GM21529 (cell line): ENCODE measurements at regions not wholly inside any gene's neighbourhood (a gene's known extent, or its start where the extent isn't known, plus 50 kb on each side); places are given as distances from the start of the nearest gene placed in this dataset.
"Not testable (repeated sequence)": the region's sequence is repeated elsewhere in the genome, so short reads cannot be mapped to it uniquely, and the experiment has no call there.

Source experiments
- ATAC-seq: cut with Tn5 transposase; IDR thresholded peaks from one replicate; pipeline ENCODE4 v1.9.1; 2021; ENCODE audit not compliant: unreplicated experiment

GRCh38 chr4:34258176-34258575 is 1986.1 kb downstream of the ARAP2 start:
- no peak for ATAC-seq

DNA sequence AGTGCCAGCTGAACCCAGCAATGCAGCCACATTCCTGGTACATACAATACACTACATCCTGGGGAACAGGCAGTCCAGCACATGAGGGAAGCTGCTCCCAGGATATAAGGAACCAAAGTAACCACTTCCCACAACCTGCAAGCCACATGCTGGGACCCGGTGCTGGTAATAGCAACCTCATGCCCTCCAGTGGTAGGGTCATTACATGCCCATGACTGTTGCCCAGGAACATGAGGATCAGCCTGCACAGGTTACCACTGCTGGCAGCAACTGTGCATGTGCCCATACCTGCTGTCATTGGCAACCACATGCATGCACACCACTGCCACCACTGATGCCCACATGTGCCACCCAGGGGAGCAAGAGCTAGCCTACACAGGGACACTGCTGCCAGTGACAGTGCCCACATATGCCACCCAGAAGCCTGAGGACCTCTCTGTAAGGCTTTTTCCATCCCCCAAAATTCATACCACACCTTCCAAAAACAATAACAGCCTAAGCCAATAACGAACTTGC is 1982.5 kb downstream of the ARAP2 start:
- ATAC-seq: no peak

- no peak for ATAC-seq
These were observed 1974.7 kb downstream of the ARAP2 start for GRCh38 chr4:34269613-34270012.

DNA sequence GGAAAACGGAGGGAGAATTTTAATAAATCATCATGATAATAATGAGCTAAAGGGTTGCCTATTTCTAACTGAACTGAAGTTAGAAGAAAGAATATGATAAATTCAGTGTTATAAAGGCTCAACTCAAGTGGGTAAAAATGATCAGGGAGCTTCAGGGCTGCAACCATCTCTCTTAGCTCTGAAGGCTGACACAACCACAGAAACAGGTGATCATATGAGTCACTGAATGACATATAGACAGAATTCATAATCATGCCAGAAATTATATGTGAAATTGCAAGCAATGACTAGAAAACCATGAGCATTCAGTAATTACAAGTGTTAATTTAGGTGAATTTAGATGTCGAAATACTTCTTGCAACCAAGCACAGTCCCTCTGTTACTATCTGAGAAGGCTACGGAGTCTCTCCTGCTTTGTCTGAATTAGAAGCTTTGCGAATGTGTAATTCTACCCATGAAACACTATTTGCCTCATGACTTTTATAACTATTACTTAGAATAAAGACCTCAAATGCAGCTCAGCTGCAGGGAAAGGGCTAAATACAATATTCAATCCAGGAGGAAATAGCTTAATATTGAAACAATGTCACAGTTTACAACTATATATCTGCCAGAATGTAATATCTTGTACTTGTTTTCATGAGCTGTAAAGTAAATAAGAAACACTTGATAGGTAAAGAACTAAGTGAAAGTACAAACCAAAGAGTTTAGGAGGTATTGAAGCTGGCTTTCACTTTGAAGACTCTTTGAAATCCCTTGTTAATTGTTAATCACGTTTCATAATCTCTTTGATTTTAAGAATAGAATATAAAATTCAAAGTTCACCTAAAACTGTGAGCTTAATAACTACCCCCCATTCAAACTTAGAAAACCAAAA is 1972.6 kb downstream of the ARAP2 start:
- no peak for ATAC-seq

- no peak for ATAC-seq
These were observed 1965.3 kb downstream of the ARAP2 start for GRCh38 chr4:34279011-34279410.

- no peak for ATAC-seq
These were observed 1964.2 kb downstream of the ARAP2 start for GRCh38 chr4:34280131-34280530.

GRCh38 chr4:34281826-34282225 is 1962.5 kb downstream of the ARAP2 start:
- ATAC-seq: no peak

- no peak for ATAC-seq
These were observed 1954.8 kb downstream of the ARAP2 start for GRCh38 chr4:34289489-34289888.

DNA sequence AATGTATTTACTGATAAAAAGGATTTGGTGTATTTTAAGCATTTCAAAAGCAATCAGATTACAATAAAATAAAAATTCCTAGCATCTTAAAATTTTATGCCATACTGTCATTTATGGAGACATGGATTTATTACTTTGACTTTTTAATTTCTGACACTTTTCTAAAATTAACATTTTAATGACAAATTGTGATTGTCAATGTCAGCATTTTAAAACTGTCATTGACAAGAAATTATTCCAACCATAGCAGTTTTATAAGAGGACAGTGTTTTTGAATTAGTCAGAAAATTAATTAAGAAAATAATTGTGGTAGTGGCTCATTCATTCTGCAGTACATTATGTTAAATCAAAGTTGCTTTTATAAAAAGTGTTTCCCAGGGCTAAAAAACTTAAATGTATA is 1954.4 kb downstream of the ARAP2 start:
- no peak for ATAC-seq

DNA sequence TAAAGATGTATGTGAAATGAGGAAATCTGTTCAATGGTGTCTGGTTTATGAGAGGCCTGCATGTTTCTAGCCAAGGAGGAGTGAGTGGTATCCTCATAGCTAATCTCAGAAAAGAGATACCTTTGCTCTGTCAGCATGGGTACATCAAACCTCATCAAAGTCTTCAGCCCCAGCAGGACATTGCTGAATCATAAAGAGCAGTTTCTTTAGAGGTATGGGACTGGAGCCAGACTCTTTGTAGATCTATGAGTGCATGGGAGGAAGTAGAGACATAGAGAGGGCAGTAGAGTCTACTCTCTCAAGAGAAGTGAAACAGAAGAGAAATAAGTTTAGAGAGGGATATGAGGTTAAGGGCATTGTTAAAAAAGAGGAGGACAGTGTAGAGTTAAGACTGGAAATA is 1950.9 kb downstream of the ARAP2 start:
- no peak for ATAC-seq

GRCh38 chr4:34309383-34309906 is 1934.9 kb downstream of the ARAP2 start:
- ATAC-seq: no peak

DNA sequence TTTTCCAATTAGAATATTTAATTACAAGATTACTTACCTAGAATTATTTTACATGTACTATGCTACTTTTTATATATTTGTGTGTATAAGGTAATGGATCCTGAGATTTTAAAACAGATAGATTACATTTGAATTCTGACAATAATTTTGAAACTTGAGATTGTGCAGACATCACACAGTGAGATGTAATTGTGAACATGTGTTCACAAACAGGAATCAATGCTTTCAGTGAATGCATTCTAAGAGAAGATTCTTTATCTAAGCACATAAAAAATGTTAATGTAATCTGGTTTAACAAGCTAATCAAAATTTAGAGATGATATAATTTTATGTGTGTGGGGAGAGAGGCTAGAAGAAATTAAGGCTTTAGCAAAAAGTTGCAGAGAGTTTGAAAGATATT is 1925.5 kb downstream of the ARAP2 start:
- ATAC-seq: no peak

- ATAC-seq: no peak
These were observed 1920.6 kb downstream of the ARAP2 start for GRCh38 chr4:34323549-34324320.

DNA sequence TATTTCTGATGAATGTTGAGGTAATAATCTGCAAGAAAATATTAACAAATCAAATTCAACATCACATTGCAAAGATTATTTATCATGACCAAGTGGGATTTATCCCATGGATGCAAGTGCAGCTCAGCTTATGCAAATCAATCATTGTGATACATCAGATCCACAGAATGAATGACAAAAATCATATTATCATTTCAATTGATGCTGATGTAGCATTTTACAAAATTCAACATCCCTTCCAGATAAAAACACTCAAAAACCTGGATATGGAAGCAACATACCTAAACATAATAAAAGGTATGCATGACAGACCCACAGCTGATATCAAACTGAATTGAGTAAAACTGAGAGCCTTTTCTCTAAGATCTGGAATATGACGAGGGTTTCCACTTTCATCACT is 1915.4 kb downstream of the ARAP2 start:
- ATAC-seq: no peak

- not testable (repeated sequence) for ATAC-seq
These were observed 1909.2 kb downstream of the ARAP2 start for GRCh38 chr4:34335156-34335555.

- not testable (repeated sequence) for ATAC-seq
These were observed 1908.8 kb downstream of the ARAP2 start for GRCh38 chr4:34335556-34335955.

GRCh38 chr4:34362654-34363053 is 1881.7 kb downstream of the ARAP2 start:
- ATAC-seq: no peak

DNA sequence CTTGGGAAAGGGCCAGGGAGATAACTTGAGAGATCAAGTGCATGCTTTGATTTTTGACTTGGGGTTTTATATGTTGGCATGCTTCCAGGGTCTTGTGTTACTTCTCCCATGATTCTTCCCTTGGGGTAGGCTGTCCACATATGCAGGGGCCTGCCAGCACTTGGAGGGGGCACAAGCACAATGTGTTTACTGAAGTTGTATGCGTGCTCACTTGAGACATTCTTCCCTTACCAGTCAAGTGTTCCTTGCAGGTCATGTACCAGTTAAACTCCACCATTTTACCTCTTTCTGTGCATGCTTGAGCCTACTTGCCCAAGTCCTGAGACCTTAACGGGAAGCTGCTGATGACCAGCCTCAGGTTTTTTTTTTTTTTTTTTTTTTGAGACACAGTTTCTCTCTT is 1880.5 kb downstream of the ARAP2 start:
- no peak for ATAC-seq

DNA sequence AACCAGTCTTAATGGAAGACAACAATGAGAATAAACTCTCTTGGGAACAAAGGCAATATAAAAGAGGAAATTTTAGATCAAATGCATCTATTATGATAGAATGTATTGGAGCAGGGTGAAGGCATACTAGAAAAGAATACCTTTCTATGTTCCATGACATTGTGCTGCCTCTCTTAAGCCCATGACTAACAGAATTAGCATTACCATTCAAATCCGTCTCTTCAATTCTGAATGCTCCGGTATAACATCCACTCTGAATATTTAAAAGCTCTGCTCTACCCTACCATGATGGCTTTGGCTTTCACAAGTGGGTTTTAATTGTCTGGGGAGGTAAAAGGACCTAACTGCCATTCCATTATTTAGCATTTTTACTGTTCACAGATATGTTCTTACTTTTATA is 1878.4 kb downstream of the ARAP2 start:
- ATAC-seq: no peak

DNA sequence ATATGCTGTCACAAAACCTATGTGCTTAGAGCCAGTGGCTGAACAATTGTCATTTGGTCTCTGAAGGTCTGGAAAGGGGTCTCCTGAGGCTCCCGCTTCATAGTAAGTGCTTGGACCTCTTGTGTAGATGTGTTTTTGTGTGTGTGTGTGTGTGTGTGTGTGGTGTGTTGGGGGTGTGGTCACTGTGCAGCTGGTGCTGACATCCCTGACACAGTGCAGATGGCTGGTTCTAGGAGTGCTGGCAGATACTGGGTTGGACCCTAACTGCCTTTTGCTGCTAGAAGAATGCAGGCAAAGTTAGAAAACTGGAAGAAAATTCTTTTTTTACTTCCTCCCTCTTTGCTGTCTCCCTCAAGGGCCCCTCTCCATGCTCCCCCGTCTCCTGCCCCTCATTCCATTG is 1872.6 kb downstream of the ARAP2 start:
- no peak for ATAC-seq

- no peak for ATAC-seq
These were observed 1871.5 kb downstream of the ARAP2 start for GRCh38 chr4:34372815-34373214.

GRCh38 chr4:34373456-34373855 is 1870.9 kb downstream of the ARAP2 start:
- no peak for ATAC-seq
